ENCODE measurements at regions not wholly inside any gene's neighbourhood (a gene's known extent, or its start where the extent isn't known, plus 50 kb on each side); places are given as distances from the start of the nearest gene placed in this dataset.
"Not testable (repeated sequence)": the region's sequence is repeated elsewhere in the genome, so short reads cannot be mapped to it uniquely, and the experiment has no call there.

GRCh38 chr17:20852239-20852989, 190.4 kb downstream of the USP22 start:
- Histone ChIP-seq H3K4me3 (peak overlapping the region in 1 of 2 donors; percentile 29), H3K27ac (no peak overlapping the region)

DNA sequence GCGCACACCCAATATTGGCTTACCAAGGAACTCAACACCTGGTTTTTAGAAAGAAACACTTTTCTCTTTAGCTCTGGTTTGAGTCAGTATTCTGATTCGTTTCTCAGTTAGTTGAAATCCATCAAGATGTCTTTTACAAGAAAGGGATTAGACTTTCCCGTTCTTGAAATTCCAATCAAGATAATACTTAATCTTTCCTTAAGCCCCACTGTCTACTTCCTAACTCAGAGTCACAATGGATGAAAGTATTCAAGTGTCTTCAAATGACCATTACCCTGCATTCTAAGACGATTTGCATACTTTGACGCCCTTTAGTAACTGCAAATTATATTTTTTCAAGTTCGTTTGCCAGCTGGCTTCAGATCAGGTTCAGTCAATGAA, 189.8 kb downstream of the USP22 start:
- no peak overlapping the region for H3K27ac ChIP-seq

More at GRCh38 chr17:20852239-20852989, 190.4 kb downstream of the USP22 start:
- TF ChIP-seq EP300 (IDR thresholded peaks at IDR 0.05): no peak
- TF ChIP-seq POLR2A (IDR thresholded peaks at IDR 0.05): no peak
- no peak for TF ChIP-seq POLR2AphosphoS5 (IDR thresholded peaks at IDR 0.05)
- TF ChIP-seq CTCF (IDR thresholded peaks at IDR 0.05): no peak
- H3K27me3 ChIP-seq: peaks cover 23% of the 10 kb centered on the region
- 0% methylated on average over 2 to 15 of the region's 36 CpGs for WGBS, 2 donors (ENCODE audit: low coverage in 1 of 2)
- no peaks in the 10 kb centered on the region for H3K9me3 ChIP-seq
- peaks cover 0 to 19% (median 3%) of the 10 kb centered on the region in 3 donors for H3K4me1 ChIP-seq
- no peak for ATAC-seq
- H3K36me3 ChIP-seq: no peaks in the 10 kb centered on the region

DNA sequence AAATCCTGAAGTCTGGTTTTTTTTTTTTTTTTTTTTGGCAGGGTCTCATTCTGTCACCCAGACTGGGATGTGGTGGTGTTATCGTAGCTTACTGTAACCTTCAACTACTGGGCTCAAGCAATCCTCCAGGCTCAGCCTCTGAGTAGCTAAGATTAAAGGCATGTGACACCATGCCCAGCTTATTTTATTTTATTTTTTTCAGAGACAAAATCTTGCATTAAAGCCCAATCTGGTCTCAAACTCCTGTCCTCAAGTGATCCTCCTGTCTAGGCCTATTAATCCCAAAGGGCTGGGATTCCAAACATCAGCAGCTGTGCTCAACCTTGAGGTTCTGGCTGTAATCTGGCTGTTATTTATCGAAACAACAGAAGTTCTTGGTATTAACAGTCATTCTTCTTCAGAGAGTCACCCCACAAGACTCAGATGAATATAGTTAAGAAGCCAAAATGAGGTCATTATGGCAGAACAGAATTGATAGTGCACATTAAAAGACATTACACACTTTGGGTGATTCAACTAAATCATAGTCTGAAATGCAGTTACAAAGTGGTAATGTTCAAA, 186.8 kb downstream of the USP22 start:
- 57% methylated on average over 1 of the region's 2 CpGs; no CpG with 5 or more reads in 1 of the 2 donors for WGBS, 2 donors (ENCODE audit: low coverage in 1 of 2)
- H3K27ac ChIP-seq, ATAC-seq, H3K36me3 ChIP-seq, H3K9me3 ChIP-seq, H3K4me3 ChIP-seq, H3K27me3 ChIP-seq: not testable (repeated sequence)
- peaks cover 0 to 19% (median 3%) of the 10 kb centered on the region in 3 donors for H3K4me1 ChIP-seq

More for the DNA sequence above, 189.8 kb downstream of the USP22 start:
- peaks cover 0 to 19% (median 3%) of the 10 kb centered on the region in 3 donors for H3K4me1 ChIP-seq
- WGBS, 2 donors (ENCODE audit: low coverage in 1 of 2): 6 to 19% methylated on average over 4 to 5 of the region's 6 CpGs
- H3K4me3 ChIP-seq: peak overlapping the region in 1 of 2 donors; percentile 29
- TF ChIP-seq POLR2A (IDR thresholded peaks at IDR 0.05) (no peak), EP300 (IDR thresholded peaks at IDR 0.05) (no peak), CTCF (IDR thresholded peaks at IDR 0.05) (no peak), POLR2AphosphoS5 (IDR thresholded peaks at IDR 0.05) (no peak)
- H3K27me3 ChIP-seq: peaks cover 23% of the 10 kb centered on the region
- H3K9me3 ChIP-seq: no peaks in the 10 kb centered on the region
- ATAC-seq: no peak
- H3K36me3 ChIP-seq: no peaks in the 10 kb centered on the region

DNA sequence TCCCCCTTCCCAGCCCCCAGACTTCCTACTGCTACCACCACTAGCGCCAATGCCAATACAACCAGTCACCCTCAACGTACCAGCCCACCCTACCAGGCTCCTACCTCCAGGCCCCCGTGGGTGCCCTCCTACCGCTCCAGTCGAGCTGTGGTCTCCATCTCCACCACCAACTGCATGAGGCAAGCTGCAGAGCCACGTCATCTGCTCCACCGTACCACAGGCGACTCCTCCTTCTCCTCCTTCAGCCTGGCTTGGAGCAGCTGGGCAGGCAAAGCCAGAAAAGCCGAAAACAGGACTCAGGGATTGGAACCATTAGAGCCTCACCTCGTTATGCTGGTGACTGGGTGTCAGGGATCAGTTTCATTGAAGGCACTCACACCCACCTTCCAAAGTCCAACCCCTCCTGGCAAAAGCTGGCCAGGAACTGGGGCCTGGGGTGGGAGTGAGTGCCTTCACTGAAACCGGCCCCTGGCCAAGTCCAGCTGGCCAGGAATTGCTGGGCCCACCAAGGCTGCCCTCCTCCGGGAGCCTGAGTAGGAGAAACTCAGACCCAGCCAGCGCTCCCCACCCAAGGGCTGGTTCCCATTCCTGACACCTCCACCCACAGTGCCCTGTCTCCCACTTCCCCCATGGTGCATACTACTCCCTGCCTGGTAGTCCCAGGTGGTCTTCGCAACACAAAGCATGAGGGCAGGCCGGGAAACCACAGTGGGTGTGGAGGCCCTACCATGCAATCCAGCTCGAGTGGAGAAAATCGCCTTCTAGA, 176.2 kb downstream of the USP22 start:
- WGBS, 2 donors (ENCODE audit: low coverage in 1 of 2): 86 to 91% methylated on average over 4 to 6 of the region's 17 CpGs
- H3K9me3 ChIP-seq, H3K27ac ChIP-seq, H3K4me3 ChIP-seq, ATAC-seq, H3K4me1 ChIP-seq, H3K36me3 ChIP-seq: not testable (repeated sequence)
- peaks cover 17% of the 10 kb centered on the region for H3K27me3 ChIP-seq

DNA sequence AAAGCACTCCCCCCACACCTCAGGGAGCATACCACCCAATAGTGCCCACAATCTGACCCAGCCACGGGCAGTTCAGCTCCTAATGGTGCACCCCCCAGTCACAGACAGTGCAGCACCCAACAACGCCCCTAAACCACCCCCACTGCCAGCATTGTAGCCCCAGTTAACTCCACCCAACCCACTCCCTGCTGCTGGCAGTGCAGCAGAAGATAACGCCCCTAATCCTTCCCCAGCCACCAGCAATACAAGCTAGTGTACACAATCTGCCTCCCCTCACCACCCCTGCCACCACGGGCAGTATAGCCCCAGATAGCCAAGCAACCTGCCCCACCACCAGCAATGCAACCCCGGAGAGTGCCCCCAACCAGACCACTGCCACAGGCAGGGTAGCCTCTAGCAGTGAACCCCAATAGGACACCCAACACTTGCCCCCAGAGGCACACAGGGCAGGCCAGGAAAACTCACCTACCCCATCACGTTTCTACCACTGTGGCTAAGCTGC, 175.3 kb downstream of the USP22 start:
- not testable (repeated sequence) for H3K36me3 ChIP-seq, H3K4me1 ChIP-seq, H3K9me3 ChIP-seq, H3K4me3 ChIP-seq, ATAC-seq, H3K27ac ChIP-seq
- 80% methylated on average over 1 of the region's 6 CpGs; no CpG with 5 or more reads in 1 of the 2 donors for WGBS, 2 donors (ENCODE audit: low coverage in 1 of 2)
- peaks cover 17% of the 10 kb centered on the region for H3K27me3 ChIP-seq

DNA sequence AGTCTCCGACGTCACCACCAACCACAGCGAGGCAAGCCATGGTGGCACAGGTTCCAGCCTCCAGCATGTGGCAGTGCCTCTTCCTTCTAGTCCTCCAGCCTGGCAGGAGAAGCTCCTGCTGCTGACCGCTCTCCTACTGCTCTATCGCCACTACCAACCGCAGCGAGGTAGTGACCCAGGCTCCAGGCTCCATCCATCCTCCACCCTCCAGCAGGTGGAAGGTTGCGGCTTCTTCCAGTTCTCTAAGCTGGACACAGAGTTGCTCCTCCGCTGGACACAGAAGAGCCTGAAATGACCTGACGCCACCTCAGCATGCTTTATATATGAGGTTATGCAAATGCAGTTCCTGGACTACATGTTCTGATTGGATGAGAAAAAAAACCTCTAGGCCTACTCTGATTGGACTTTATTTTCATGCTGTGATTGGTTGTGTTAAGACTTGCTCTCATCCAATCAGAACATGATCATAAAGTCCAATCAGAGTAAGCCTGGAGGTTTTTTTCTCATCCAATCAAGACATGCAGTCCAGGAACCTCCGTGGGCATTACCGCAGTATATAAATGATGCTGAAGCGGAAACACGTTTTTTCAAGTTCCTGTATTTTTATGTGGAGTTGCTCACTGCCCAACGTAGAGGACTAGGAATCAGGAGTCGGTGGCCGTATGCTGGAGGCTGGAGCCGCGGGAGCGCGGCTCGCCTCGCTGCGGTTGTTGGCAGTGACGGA, 174.7 kb downstream of the USP22 start:
- H3K4me1 ChIP-seq, H3K9me3 ChIP-seq, H3K36me3 ChIP-seq, ATAC-seq, H3K27ac ChIP-seq, H3K4me3 ChIP-seq: not testable (repeated sequence)
- H3K27me3 ChIP-seq: peaks cover 17% of the 10 kb centered on the region
- 85 to 100% methylated on average over 1 to 18 of the region's 25 CpGs for WGBS, 2 donors (ENCODE audit: low coverage in 1 of 2)

DNA sequence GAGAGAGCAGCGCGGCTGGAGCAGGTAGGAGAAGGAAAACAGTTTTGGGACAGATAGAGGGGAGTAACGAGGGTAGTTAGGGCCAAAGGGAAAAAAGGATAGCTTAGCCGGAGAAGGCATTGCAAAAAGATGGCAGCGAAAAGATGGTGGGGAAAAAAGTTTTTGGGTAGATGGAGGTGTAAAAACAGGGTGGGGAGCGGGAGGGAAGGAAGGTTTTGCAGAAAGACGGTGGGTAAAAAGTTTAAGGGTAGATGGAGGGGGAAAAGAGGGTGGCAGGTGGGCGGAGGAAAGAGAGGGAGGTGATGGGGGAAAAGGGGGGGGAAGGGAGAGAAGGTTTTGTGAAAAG, 174.2 kb downstream of the USP22 start:
- not testable (repeated sequence) for H3K9me3 ChIP-seq, H3K4me1 ChIP-seq, H3K27ac ChIP-seq, H3K4me3 ChIP-seq, H3K36me3 ChIP-seq, ATAC-seq
- H3K27me3 ChIP-seq: peaks cover 17% of the 10 kb centered on the region
- 81 to 83% methylated on average over 6 to 8 of the region's 8 CpGs for WGBS, 2 donors (ENCODE audit: low coverage in 1 of 2)

DNA sequence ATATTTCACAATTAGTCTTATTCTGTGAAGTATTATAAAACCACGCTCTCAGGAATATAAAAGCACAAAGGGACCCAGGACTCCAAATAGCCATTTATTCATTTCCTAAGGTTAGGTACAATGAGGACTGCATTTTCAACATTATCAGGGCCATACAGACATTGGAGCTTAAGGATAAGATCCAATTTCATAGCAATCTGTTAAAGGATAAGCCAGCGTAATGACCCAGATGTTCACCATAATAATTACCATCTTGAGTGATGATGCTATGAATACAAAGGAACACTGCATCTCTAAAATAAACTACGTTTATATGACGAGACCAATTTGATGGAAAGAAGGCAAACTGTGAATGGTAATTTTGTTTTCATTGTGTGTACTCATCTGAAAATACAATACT, 169.6 kb downstream of the USP22 start:
- H3K27me3 ChIP-seq: peaks cover 11% of the 10 kb centered on the region
- not testable (repeated sequence) for ATAC-seq, H3K4me1 ChIP-seq, H3K4me3 ChIP-seq, H3K9me3 ChIP-seq, H3K36me3 ChIP-seq, H3K27ac ChIP-seq
- 61 to 75% methylated on average over 4 of the region's 4 CpGs for WGBS, 2 donors (ENCODE audit: low coverage in 1 of 2)

GRCh38 chr17:20873688-20874328, 169.0 kb downstream of the USP22 start:
- H3K27ac ChIP-seq, H3K36me3 ChIP-seq, ATAC-seq, H3K4me3 ChIP-seq, H3K4me1 ChIP-seq, H3K9me3 ChIP-seq: not testable (repeated sequence)
- WGBS, 2 donors (ENCODE audit: low coverage in 1 of 2): 64 to 79% methylated on average over 5 of the region's 5 CpGs
- peaks cover 11% of the 10 kb centered on the region for H3K27me3 ChIP-seq
